AG04449 (cell line): ENCODE measurements at regions not wholly inside any gene's neighbourhood (a gene's known extent, or its start where the extent isn't known, plus 50 kb on each side); places are given as distances from the start of the nearest gene placed in this dataset.

Experiments
- CTCF ChIA-PET: fragments of 350-600 bp; formaldehyde crosslinking; extraction: SDS; loops from one replicate; lab custom pipeline; 2021; ENCODE audit warnings: antibody characterized with exemption; lab: Yijun Ruan, JAX
- POLR2A ChIA-PET: fragments of 400-600, 350-600 bp; formaldehyde crosslinking; extraction: SDS; loops from one replicate; lab custom pipeline; 2020; ENCODE audit warnings: antibody characterized with exemption, inconsistent platforms; lab: Yijun Ruan, JAX
- DNase-seq: peaks from one replicate; pipeline ENCODE4 v3.0.0-alpha.2; 2010; ENCODE audit warnings: low read depth, low spot score
- H3K4me3 ChIP-seq: 2 replicates; pipeline ENCODE4 v1.5.1; 2011; ENCODE audit warnings: low read depth, mild to moderate bottlenecking, control low read depth, low read length
- TF ChIP-seq, protein P1 (sequence below): IDR thresholded peaks from one replicate; pipeline ENCODE4 v1.5.1; 2011; ENCODE audit warnings: mild to moderate bottlenecking, moderate library complexity, low read length, control low read depth, inconsistent platforms; ENCODE audit not compliant: insufficient read depth; ENCODE audit errors: missing control alignments

- TF ChIP-seq, protein P1, sequence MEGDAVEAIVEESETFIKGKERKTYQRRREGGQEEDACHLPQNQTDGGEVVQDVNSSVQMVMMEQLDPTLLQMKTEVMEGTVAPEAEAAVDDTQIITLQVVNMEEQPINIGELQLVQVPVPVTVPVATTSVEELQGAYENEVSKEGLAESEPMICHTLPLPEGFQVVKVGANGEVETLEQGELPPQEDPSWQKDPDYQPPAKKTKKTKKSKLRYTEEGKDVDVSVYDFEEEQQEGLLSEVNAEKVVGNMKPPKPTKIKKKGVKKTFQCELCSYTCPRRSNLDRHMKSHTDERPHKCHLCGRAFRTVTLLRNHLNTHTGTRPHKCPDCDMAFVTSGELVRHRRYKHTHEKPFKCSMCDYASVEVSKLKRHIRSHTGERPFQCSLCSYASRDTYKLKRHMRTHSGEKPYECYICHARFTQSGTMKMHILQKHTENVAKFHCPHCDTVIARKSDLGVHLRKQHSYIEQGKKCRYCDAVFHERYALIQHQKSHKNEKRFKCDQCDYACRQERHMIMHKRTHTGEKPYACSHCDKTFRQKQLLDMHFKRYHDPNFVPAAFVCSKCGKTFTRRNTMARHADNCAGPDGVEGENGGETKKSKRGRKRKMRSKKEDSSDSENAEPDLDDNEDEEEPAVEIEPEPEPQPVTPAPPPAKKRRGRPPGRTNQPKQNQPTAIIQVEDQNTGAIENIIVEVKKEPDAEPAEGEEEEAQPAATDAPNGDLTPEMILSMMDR: no peak
- no peak overlapping the region for H3K4me3 ChIP-seq
- DNase-seq: no peak
- ChIA-PET POLR2A (no interaction called here), CTCF (interaction anchor here (1.1 kb wide), 1 partner anchor 24 kb away, joined by 3 read pairs; no protein-coding TSS in a partner anchor)
These were observed 300.3 kb downstream of the ZNF608 start for GRCh38 chr5:124446120-124446519.

DNA sequence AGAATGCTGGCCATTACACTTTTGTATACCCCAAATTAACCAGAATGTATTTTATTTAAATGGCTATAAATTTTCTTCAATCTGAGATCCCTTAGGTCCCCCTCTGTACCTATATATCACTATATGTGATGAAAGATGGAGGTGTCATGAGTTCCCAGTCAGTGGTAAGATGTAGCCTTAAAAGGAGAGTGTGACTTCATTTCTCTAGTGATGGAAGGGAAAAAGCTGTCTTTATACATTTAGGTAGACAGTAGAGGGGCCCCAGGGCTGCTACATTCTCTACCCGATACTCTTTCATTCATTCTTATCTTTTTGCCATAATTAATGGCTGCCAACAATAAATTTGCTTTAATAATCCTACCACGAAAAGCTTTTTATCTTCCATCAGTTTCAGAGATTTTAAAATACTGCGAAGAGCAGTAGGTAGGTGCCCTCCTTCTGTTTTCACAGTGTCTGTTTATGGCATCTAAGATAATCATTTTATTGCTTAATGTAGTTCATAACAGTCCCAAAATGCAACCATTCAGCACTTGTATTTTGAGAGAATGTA is 301.3 kb downstream of the ZNF608 start:
- TF ChIP-seq, protein P1: no peak
- POLR2A ChIA-PET: no interaction called here
- H3K4me3 ChIP-seq: no peak overlapping the region
- DNase-seq: no peak
- CTCF ChIA-PET: interaction anchor here (1.1 kb wide), 1 partner anchor 25 kb away, joined by 3 read pairs; no protein-coding TSS in a partner anchor

DNA sequence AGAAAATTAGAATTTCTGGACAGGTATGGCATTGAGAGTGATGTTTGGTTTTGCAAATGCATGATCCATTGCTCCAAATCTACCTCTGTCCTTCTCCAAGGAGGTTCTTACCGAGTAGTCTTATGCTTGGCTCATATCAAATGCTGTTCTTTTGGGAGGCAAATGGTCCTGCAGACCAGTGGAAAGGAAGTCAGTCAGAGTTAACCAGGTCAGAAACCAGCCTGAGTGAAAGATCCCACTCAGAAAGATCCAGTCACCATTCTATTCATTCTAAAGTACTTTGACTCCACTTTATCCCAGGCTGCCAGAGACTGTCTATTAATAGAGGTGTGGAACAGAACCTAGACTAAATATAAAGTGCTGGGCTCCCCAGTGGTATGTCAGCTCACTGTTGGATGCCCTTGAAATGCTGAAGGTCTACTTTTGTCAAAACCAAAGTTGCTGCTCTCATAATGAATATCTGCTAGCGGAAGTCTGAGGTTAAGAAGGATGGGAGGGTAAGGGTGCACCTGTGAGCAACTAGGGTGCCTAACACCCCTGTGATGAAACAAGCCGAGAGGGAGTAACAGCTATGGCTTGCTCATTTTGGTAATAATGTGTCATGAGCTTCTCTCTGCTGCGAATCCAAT is 302.2 kb downstream of the ZNF608 start:
- ChIA-PET POLR2A (no interaction called here), CTCF (no interaction called here)
- H3K4me3 ChIP-seq: no peak overlapping the region
- DNase-seq: no peak
- TF ChIP-seq, protein P1: no peak

- ChIA-PET POLR2A (no interaction called here), CTCF (no interaction called here)
- TF ChIP-seq, protein P1: no peak
- no peak overlapping the region for H3K4me3 ChIP-seq
- DNase-seq: no peak
These were observed 306.0 kb downstream of the ZNF608 start for GRCh38 chr5:124440471-124440870.

DNA sequence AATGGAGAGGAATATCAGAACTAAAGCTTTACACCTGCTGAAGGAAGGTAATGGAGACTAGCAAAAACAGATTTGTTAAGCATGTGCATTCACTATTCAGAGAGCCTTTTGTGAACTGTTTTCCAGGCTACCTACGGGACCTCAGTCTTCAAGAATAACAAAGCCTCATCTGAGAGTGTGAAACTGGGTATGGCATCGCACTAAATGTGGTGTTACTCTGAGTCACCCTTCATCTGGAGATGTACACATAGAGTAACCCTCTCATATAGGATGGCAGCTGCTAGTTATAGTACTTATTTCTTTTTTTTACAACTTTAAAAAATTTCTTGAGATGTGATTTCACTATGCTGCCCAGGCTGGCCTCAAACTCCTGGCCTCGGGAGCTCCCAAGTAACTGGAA is 306.8 kb downstream of the ZNF608 start:
- H3K4me3 ChIP-seq: no peak overlapping the region
- ChIA-PET CTCF (no interaction called here), POLR2A (no interaction called here)
- TF ChIP-seq, protein P1: no peak
- no peak for DNase-seq

DNA sequence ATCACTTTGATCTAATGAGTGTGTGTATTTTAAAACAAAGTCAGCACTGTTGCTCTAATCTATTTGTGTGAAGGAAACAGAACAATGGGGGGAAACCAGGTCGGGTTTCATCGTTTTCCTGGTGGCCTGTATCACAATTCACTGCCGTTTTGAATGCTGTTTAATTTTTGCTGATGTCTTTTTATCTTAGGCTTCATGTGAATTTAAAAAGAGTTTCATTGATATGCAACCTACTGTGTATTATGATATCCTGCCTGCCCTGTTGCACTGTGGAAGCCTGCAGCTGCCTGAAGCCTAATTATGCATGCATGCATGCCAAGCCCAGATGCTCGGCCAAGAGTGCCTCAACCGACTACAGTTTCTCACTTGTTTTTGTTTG is 307.5 kb downstream of the ZNF608 start:
- DNase-seq: no peak
- H3K4me3 ChIP-seq: no peak overlapping the region
- ChIA-PET CTCF (no interaction called here), POLR2A (no interaction called here)
- TF ChIP-seq, protein P1: no peak
